HepG2 (cell line): ENCODE measurements at regions not wholly inside any gene's neighbourhood (a gene's known extent, or its start where the extent isn't known, plus 50 kb on each side); places are given as distances from the start of the nearest gene placed in this dataset.

Source experiments
- E2F1 ChIP-seq: sonication (generic); formaldehyde crosslinking; IDR thresholded peaks from 2 replicates; pipeline ENCODE4 v1.5.0; 2020; ENCODE audit warnings: missing genetic modification reagents
- GLI4 ChIP-seq: sonication (generic); formaldehyde crosslinking; IDR thresholded peaks from 2 replicates; pipeline ENCODE4 v1.5.1; 2020; ENCODE audit warnings: missing genetic modification reagents, mild to moderate bottlenecking, moderate library complexity, borderline replicate concordance
- HOXA9 ChIP-seq: sonication (generic); formaldehyde crosslinking; IDR thresholded peaks from 2 replicates; pipeline ENCODE4 v1.8.1; 2022; ENCODE audit warnings: missing genetic modification reagents, mild to moderate bottlenecking, moderate library complexity, borderline replicate concordance
- JARID2 ChIP-seq: sonication (generic); formaldehyde crosslinking; IDR thresholded peaks from 2 replicates; pipeline ENCODE4 v1.8.1; 2023; ENCODE audit warnings: missing genetic modification reagents, inconsistent platforms; ENCODE audit not compliant: insufficient replicate concordance
- JUN ChIP-seq: sonication (generic); formaldehyde crosslinking; IDR thresholded peaks from 2 replicates; pipeline ENCODE4 v1.4.0; 2020; ENCODE audit warnings: mild to moderate bottlenecking, missing genetic modification reagents
- MXI1 ChIP-seq: IDR thresholded peaks from 3 replicates; pipeline ENCODE4 v1.6.1; 2012; ENCODE audit warnings: low read depth, low read length, inconsistent platforms, borderline replicate concordance
- RCOR2 ChIP-seq: IDR thresholded peaks from 2 replicates; pipeline ENCODE4 v1.6.1; 2016; ENCODE audit warnings: missing biosample characterization, missing genetic modification reagents
- REST ChIP-seq, 2 experiments: IDR thresholded peaks; 2 replicates each; pipeline ENCODE4 v1.6.1; 2011 to 2012; ENCODE audit warnings: low read length in 2 of 2, borderline replicate concordance in 1 of 2, low read depth in 1 of 2, mild to moderate bottlenecking in 1 of 2, moderate library complexity in 1 of 2
- ZBTB40 ChIP-seq, 2 experiments: fragments of 450-650 bp in 1 of 2; sonication (generic) in 1 of 2; formaldehyde crosslinking in 1 of 2; IDR thresholded peaks; 2 replicates each; pipeline versions ENCODE4 v1.6.1 to v1.8.0; 2016 to 2022; ENCODE audit warnings: antibody characterized with exemption in 1 of 2, mild to moderate bottlenecking in 1 of 2, missing genetic modification reagents in 1 of 2
- ZNF704 ChIP-seq: sonication (generic); formaldehyde crosslinking; IDR thresholded peaks from 2 replicates; pipeline ENCODE4 v1.8.1; 2023; ENCODE audit warnings: mild to moderate bottlenecking, inconsistent platforms, moderate library complexity, missing genetic modification reagents, borderline replicate concordance
- ZNF710 ChIP-seq: sonication (generic); formaldehyde crosslinking; IDR thresholded peaks from 2 replicates; pipeline ENCODE4 v1.5.0; 2020; ENCODE audit warnings: mild to moderate bottlenecking, missing genetic modification reagents, borderline replicate concordance

GRCh38 chr18:57959278-57959677 is 84.7 kb upstream of the NEDD4L start (continued):
- no peak for TF ChIP-seq RCOR2 (CRISPR knock-in tag)
- TF ChIP-seq ZBTB40 (IDR thresholded peaks at IDR 0.05), result no peak
- no peak for TF ChIP-seq ZBTB40 (CRISPR knock-in tag; IDR thresholded peaks at IDR 0.05)
- TF ChIP-seq JARID2, result no peak
- no peak for TF ChIP-seq E2F1 (CRISPR knock-in tag)
- no peak for TF ChIP-seq ZNF704 (CRISPR knock-in tag)
- TF ChIP-seq HOXA9 (CRISPR knock-in tag), result no peak
- no peak for TF ChIP-seq ZNF710
- no peak for TF ChIP-seq REST (IDR thresholded peaks at IDR 0.05; ENCODE audit: borderline replicate concordance in 1 of 2, low read depth in 1 of 2, low read length in 2 of 2)
- TF ChIP-seq GLI4 (CRISPR knock-in tag), result no peak
- no peak for TF ChIP-seq JUN (CRISPR knock-in tag)
- TF ChIP-seq MXI1, result no peak
